Mucosa of rectum (tissue), 2 donors: ENCODE measurements at regions not wholly inside any gene's neighbourhood (a gene's known extent, or its start where the extent isn't known, plus 50 kb on each side); places are given as distances from the start of the nearest gene placed in this dataset.
"Not testable (repeated sequence)": the region's sequence is repeated elsewhere in the genome, so short reads cannot be mapped to it uniquely, and the experiment has no call there.

Source experiments
- H3K27ac ChIP-seq, 2 donors: one replicate each; pipeline ENCODE4 v1.7.0; 2013; ENCODE audit warnings: inconsistent platforms in 2 of 2, low read depth in 2 of 2, low read length in 2 of 2
- H3K27me3 ChIP-seq, 2 donors: one replicate each; pipeline ENCODE4 v1.7.0; 2013; ENCODE audit warnings: low read length in 2 of 2; ENCODE audit not compliant: control insufficient read depth in 2 of 2, insufficient read depth in 2 of 2
- H3K36me3 ChIP-seq, 2 donors: one replicate each; pipeline ENCODE4 v1.7.0; 2013; ENCODE audit warnings: low read length in 2 of 2; ENCODE audit not compliant: control insufficient read depth in 2 of 2, insufficient read depth in 2 of 2
- H3K4me1 ChIP-seq, 2 donors: one replicate each; pipeline ENCODE4 v1.7.0; 2013; ENCODE audit warnings: low read length in 2 of 2, mild to moderate bottlenecking in 1 of 2; ENCODE audit not compliant: control insufficient read depth in 2 of 2, insufficient read depth in 2 of 2
- H3K4me3 ChIP-seq, 2 donors: one replicate each; pipeline ENCODE4 v1.7.0; 2013; ENCODE audit warnings: low read length in 2 of 2
- H3K9ac ChIP-seq, 2 donors: one replicate each; pipeline ENCODE4 v1.7.0; 2013; ENCODE audit warnings: low read length in 2 of 2, low read depth in 1 of 2, mild to moderate bottlenecking in 1 of 2
- H3K9me3 ChIP-seq, 2 donors: one replicate each; pipeline ENCODE4 v1.7.0; 2013; ENCODE audit warnings: low read length in 2 of 2; ENCODE audit not compliant: control insufficient read depth in 2 of 2
- donor health status: healthy.
- donor health status: Normal muscosa, but diverticular disease.

- Histone ChIP-seq H3K36me3 (no peaks in the 10 kb centered on the region), H3K9me3 (peaks cover 0 to 7% of the 10 kb centered on the region in 2 donors), H3K27me3 (no peaks in the 10 kb centered on the region), H3K27ac (no peak overlapping the region), H3K4me3 (no peak overlapping the region), H3K9ac (no peak overlapping the region), H3K4me1 (no peaks in the 10 kb centered on the region)
These were observed 1272.3 kb upstream of the CDH9 start for GRCh38 chr5:28310696-28311095.

- H3K4me1 ChIP-seq, result no peaks in the 10 kb centered on the region
- no peaks in the 10 kb centered on the region for H3K36me3 ChIP-seq
- H3K27ac ChIP-seq, result no peak overlapping the region
These were observed 1267.5 kb upstream of the CDH9 start for GRCh38 chr5:28305891-28306290.

GRCh38 chr5:28301712-28302111 lies 1263.3 kb upstream of the CDH9 start:
- H3K4me3 ChIP-seq, result no peak overlapping the region
- H3K9me3 ChIP-seq, result peaks cover 0 to under 1% of the 10 kb centered on the region in 2 donors
- no peaks in the 10 kb centered on the region for H3K36me3 ChIP-seq
- H3K27ac ChIP-seq, result no peak overlapping the region
- H3K4me1 ChIP-seq, result no peaks in the 10 kb centered on the region
- no peaks in the 10 kb centered on the region for H3K27me3 ChIP-seq
- no peak overlapping the region for H3K9ac ChIP-seq

More at GRCh38 chr5:28305891-28306290, 1267.5 kb upstream of the CDH9 start:
- Histone ChIP-seq H3K27me3 (no peaks in the 10 kb centered on the region), H3K9ac (no peak overlapping the region), H3K9me3 (peaks cover 0 to 7% of the 10 kb centered on the region in 2 donors), H3K4me3 (no peak overlapping the region)

- H3K4me1 ChIP-seq, result no peaks in the 10 kb centered on the region
- no peak overlapping the region for H3K27ac ChIP-seq
- no peaks in the 10 kb centered on the region for H3K36me3 ChIP-seq
- no peak overlapping the region for H3K9ac ChIP-seq
- H3K9me3 ChIP-seq, result peaks cover 0 to 3% of the 10 kb centered on the region in 2 donors
- H3K27me3 ChIP-seq, result no peaks in the 10 kb centered on the region
- no peak overlapping the region for H3K4me3 ChIP-seq
These were observed 1258.0 kb upstream of the CDH9 start for GRCh38 chr5:28296254-28297013.

- H3K27me3 ChIP-seq, H3K4me3 ChIP-seq, H3K36me3 ChIP-seq, H3K9ac ChIP-seq, H3K27ac ChIP-seq, H3K9me3 ChIP-seq, H3K4me1 ChIP-seq: not testable (repeated sequence)
These were observed 1248.6 kb upstream of the CDH9 start for GRCh38 chr5:28287021-28287420.

GRCh38 chr5:28286566-28286965 lies 1248.2 kb upstream of the CDH9 start:
- Histone ChIP-seq H3K36me3 (no peaks in the 10 kb centered on the region), H3K4me3 (no peak overlapping the region), H3K27ac (no peak overlapping the region), H3K9me3 (peaks cover 0 to 8% of the 10 kb centered on the region in 2 donors), H3K9ac (no peak overlapping the region), H3K4me1 (no peaks in the 10 kb centered on the region), H3K27me3 (no peaks in the 10 kb centered on the region)

GRCh38 chr5:28284788-28285187 lies 1246.4 kb upstream of the CDH9 start:
- Histone ChIP-seq H3K9ac (no peak overlapping the region), H3K4me1 (no peaks in the 10 kb centered on the region), H3K27ac (no peak overlapping the region), H3K9me3 (peaks cover 0 to 8% of the 10 kb centered on the region in 2 donors), H3K36me3 (no peaks in the 10 kb centered on the region), H3K27me3 (no peaks in the 10 kb centered on the region), H3K4me3 (no peak overlapping the region)

- Histone ChIP-seq H3K27ac (no peak overlapping the region), H3K9me3 (peaks cover 0 to 8% of the 10 kb centered on the region in 2 donors), H3K4me1 (no peaks in the 10 kb centered on the region), H3K27me3 (no peaks in the 10 kb centered on the region), H3K36me3 (no peaks in the 10 kb centered on the region), H3K9ac (no peak overlapping the region), H3K4me3 (no peak overlapping the region)
These were observed 1243.0 kb upstream of the CDH9 start for GRCh38 chr5:28281351-28281750.

GRCh38 chr5:28275931-28276330 lies 1237.5 kb upstream of the CDH9 start:
- no peaks in the 10 kb centered on the region for H3K4me1 ChIP-seq
- H3K36me3 ChIP-seq, result no peaks in the 10 kb centered on the region
- no peak overlapping the region for H3K27ac ChIP-seq
- no peaks in the 10 kb centered on the region for H3K27me3 ChIP-seq
- H3K9ac ChIP-seq, result no peak overlapping the region
- no peak overlapping the region for H3K4me3 ChIP-seq
- H3K9me3 ChIP-seq, result no peaks in the 10 kb centered on the region

GRCh38 chr5:28269978-28270377 lies 1231.6 kb upstream of the CDH9 start:
- no peaks in the 10 kb centered on the region for H3K36me3 ChIP-seq
- H3K9me3 ChIP-seq, result peaks cover 0 to 3% of the 10 kb centered on the region in 2 donors
- H3K27me3 ChIP-seq, result no peaks in the 10 kb centered on the region
- no peak overlapping the region for H3K4me3 ChIP-seq
- no peaks in the 10 kb centered on the region for H3K4me1 ChIP-seq
- no peak overlapping the region for H3K27ac ChIP-seq
- no peak overlapping the region for H3K9ac ChIP-seq
